ENCODE measurements at regions not wholly inside any gene's neighbourhood (a gene's known extent, or its start where the extent isn't known, plus 50 kb on each side); places are given as distances from the start of the nearest gene placed in this dataset.

- ChIA-PET POLR2A (no interaction called here), CTCF (ENCODE audit: low intra/inter-chr PET ratio) (no interaction called here)
- H3K27ac ChIP-seq (ENCODE audit: extremely low read depth, low read depth, low read length) = no peak overlapping the region
- H3K36me3 ChIP-seq (ENCODE audit: control insufficient read depth, insufficient read depth, low read length) = no peaks in the 10 kb centered on the region
- FAIRE-seq (no peak), DNase-seq (ENCODE audit: extremely low read depth in 1 of 4, low spot score in 3 of 4) (no peak), ATAC-seq (no peak)
- BruUV-seq (replicated peaks) = no TSS peak
- H3K9me1 ChIP-seq (ENCODE audit: control insufficient read depth, insufficient read depth, low read length) = no peaks in the 10 kb centered on the region
- H3K4me1 ChIP-seq (replicated peaks in 1 of 2; ENCODE audit: control insufficient read depth in 2 of 2, insufficient read depth in 2 of 2, low read length in 2 of 2) = no peaks in the 10 kb centered on the region
- H3K4me2 ChIP-seq (ENCODE audit: insufficient read depth, low read length) = no peak overlapping the region
- H4K20me1 ChIP-seq (replicated peaks; ENCODE audit: control insufficient read depth, insufficient read depth, low read length) = no peaks in the 10 kb centered on the region
- no peak overlapping the region for H2AFZ ChIP-seq (ENCODE audit: low read depth, low read length)
- in situ Hi-C loops (cut with MboI) = no loop called here
- 0% methylated on average over 1 of the region's 1 CpG for WGBS (ENCODE audit: insufficient coverage, low coverage, missing lambda C conversion rate)
- no peak overlapping the region for H3K9ac ChIP-seq (ENCODE audit: insufficient read depth in 1 of 2, low read depth in 2 of 2, low read length in 2 of 2)
- H3K79me2 ChIP-seq (ENCODE audit: control insufficient read depth, insufficient read depth, low read length) = no peaks in the 10 kb centered on the region
- H3K27me3 ChIP-seq (ENCODE audit: control insufficient read depth in 2 of 2, insufficient read depth in 2 of 2, low read length in 2 of 2) = no peaks in the 10 kb centered on the region
- no peaks in the 10 kb centered on the region for H3K9me3 ChIP-seq (replicated peaks; ENCODE audit: control insufficient read depth, insufficient read depth, low read depth, low read length)
- intact Hi-C loops (cut with micrococcal nuclease) = no loop called here
- no peak overlapping the region for H3K4me3 ChIP-seq
- TF ChIP-seq ZNF133 (CRISPR knock-in tag; IDR thresholded peaks at IDR 0.05) = no peak
- TF ChIP-seq ZNF717 (CRISPR knock-in tag; IDR thresholded peaks at IDR 0.05) = no peak
- TF ChIP-seq MXI1 (IDR thresholded peaks at IDR 0.05; ENCODE audit: low read depth, low read length) = no peak
- TF ChIP-seq KLF16 (IDR thresholded peaks at IDR 0.05) = no peak
- TF ChIP-seq RB1 (IDR thresholded peaks at IDR 0.05; ENCODE audit: low read depth) = no peak
- TF ChIP-seq SMAD4 (CRISPR knock-in tag; conservative IDR thresholded peaks at IDR 0.05) = no peak
- no peak for TF ChIP-seq BCLAF1 (IDR thresholded peaks at IDR 0.05; ENCODE audit: borderline replicate concordance in 1 of 2, control insufficient read depth in 1 of 2, low read depth in 2 of 2, low read length in 1 of 2)
- TF ChIP-seq KAT2B (IDR thresholded peaks at IDR 0.05; ENCODE audit: low read depth, low read length) = no peak
- no peak for TF ChIP-seq ZC3H11A (IDR thresholded peaks at IDR 0.05; ENCODE audit: low read depth, low read length)
- TF ChIP-seq ZBTB11 (CRISPR knock-in tag; IDR thresholded peaks at IDR 0.05) = no peak
- TF ChIP-seq ZNF785 (CRISPR knock-in tag; IDR thresholded peaks at IDR 0.05) = no peak
- no peak for TF ChIP-seq ARID3B (CRISPR knock-in tag; IDR thresholded peaks at IDR 0.05; ENCODE audit: borderline replicate concordance)
- no peak for TF ChIP-seq KLF1 (tag; IDR thresholded peaks at IDR 0.05)
- TF ChIP-seq JUNB (CRISPR knock-in tag; conservative IDR thresholded peaks at IDR 0.05) = no peak
These were observed 296.1 kb upstream of the ANKRD50 start for GRCh38 chr4:125008676-125009075.
